Osteoblast (primary cell): ENCODE measurements at regions not wholly inside any gene's neighbourhood (a gene's known extent, or its start where the extent isn't known, plus 50 kb on each side); places are given as distances from the start of the nearest gene placed in this dataset.

Experiments
- DNase-seq: peaks from one replicate; pipeline ENCODE4 v3.0.0; 2011; ENCODE audit warnings: low spot score, mixed read lengths; ENCODE audit not compliant: insufficient read length; ENCODE audit errors: missing footprints
- H2AFZ ChIP-seq: 2 replicates; pipeline ENCODE4 v1.6.0; 2011; ENCODE audit warnings: mild to moderate bottlenecking, low read length
- H3K27ac ChIP-seq: 2 replicates; pipeline ENCODE4 v1.5.1; 2011; ENCODE audit warnings: mild to moderate bottlenecking, low read depth, low read length, moderate library complexity
- H3K27me3 ChIP-seq: 2 replicates; pipeline ENCODE4 v1.6.0; 2012; ENCODE audit warnings: mild to moderate bottlenecking, control low read depth, inconsistent platforms, low read length, moderate library complexity; ENCODE audit not compliant: insufficient read depth
- H3K36me3 ChIP-seq: 2 replicates; pipeline ENCODE4 v1.5.1; 2011; ENCODE audit warnings: mild to moderate bottlenecking, low read length, control low read depth, moderate library complexity; ENCODE audit not compliant: insufficient read depth
- H3K4me1 ChIP-seq: 2 replicates; pipeline ENCODE4 v1.5.1; 2011; ENCODE audit warnings: mild to moderate bottlenecking, low read length, control low read depth, moderate library complexity; ENCODE audit not compliant: insufficient read depth
- H3K4me2 ChIP-seq: 2 replicates; pipeline ENCODE4 v1.6.0; 2011; ENCODE audit warnings: mild to moderate bottlenecking, low read length; ENCODE audit not compliant: insufficient read depth
- H3K4me3 ChIP-seq: fragments of 200-600 bp; sonication (generic); 3 replicates; pipeline ENCODE4 v1.5.1; 2012; ENCODE audit warnings: mild to moderate bottlenecking, low read length, inconsistent platforms; ENCODE audit not compliant: insufficient read depth
- H3K79me2 ChIP-seq: 2 replicates; pipeline ENCODE4 v1.6.0; 2012; ENCODE audit warnings: mild to moderate bottlenecking, low read length, control low read depth, inconsistent platforms; ENCODE audit not compliant: insufficient read depth
- H3K9me3 ChIP-seq: 2 replicates; pipeline ENCODE4 v1.5.1; 2011; ENCODE audit warnings: low read depth, low read length, control low read depth
- H4K20me1 ChIP-seq: 2 replicates; pipeline ENCODE4 v1.6.0; 2012; ENCODE audit warnings: mild to moderate bottlenecking, low read length, control low read depth; ENCODE audit not compliant: insufficient read depth
- TF ChIP-seq, protein P1 (sequence below): IDR thresholded peaks from 2 replicates; pipeline ENCODE4 v1.5.1; 2011; ENCODE audit warnings: mild to moderate bottlenecking, low read depth, low read length, moderate library complexity; ENCODE audit errors: extremely low read depth

DNA sequence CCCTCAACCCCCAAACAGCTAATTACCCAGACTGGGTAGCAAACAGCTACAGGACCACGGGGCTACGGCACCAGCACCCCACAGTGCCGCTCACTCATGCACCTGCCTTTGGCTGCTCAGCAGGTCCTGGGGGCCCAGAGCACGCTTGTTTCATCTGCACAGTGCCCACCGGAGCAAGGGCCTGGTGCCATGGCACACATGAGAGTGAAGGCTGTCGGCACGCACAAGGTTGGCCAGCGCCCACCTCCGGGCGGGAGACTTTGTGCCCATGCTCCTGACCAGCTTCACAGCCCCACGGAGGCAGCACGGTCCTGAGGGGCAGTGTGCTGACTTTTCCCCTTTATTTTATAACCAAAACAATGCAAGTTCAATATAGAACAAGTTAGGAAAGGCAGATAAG lies 135.9 kb upstream of the NSMCE3 start:
- Histone ChIP-seq H3K27me3 (no peaks in the 10 kb centered on the region), H3K79me2 (no peaks in the 10 kb centered on the region), H3K9me3 (no peaks in the 10 kb centered on the region), H2AFZ (no peak overlapping the region), H3K4me3 (no peak overlapping the region), H3K4me2 (no peak overlapping the region), H4K20me1 (no peaks in the 10 kb centered on the region), H3K4me1 (no peaks in the 10 kb centered on the region), H3K27ac (no peak overlapping the region), H3K36me3 (no peaks in the 10 kb centered on the region)
- no peak for DNase-seq
- TF ChIP-seq, protein P1, sequence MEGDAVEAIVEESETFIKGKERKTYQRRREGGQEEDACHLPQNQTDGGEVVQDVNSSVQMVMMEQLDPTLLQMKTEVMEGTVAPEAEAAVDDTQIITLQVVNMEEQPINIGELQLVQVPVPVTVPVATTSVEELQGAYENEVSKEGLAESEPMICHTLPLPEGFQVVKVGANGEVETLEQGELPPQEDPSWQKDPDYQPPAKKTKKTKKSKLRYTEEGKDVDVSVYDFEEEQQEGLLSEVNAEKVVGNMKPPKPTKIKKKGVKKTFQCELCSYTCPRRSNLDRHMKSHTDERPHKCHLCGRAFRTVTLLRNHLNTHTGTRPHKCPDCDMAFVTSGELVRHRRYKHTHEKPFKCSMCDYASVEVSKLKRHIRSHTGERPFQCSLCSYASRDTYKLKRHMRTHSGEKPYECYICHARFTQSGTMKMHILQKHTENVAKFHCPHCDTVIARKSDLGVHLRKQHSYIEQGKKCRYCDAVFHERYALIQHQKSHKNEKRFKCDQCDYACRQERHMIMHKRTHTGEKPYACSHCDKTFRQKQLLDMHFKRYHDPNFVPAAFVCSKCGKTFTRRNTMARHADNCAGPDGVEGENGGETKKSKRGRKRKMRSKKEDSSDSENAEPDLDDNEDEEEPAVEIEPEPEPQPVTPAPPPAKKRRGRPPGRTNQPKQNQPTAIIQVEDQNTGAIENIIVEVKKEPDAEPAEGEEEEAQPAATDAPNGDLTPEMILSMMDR = no peak

DNA sequence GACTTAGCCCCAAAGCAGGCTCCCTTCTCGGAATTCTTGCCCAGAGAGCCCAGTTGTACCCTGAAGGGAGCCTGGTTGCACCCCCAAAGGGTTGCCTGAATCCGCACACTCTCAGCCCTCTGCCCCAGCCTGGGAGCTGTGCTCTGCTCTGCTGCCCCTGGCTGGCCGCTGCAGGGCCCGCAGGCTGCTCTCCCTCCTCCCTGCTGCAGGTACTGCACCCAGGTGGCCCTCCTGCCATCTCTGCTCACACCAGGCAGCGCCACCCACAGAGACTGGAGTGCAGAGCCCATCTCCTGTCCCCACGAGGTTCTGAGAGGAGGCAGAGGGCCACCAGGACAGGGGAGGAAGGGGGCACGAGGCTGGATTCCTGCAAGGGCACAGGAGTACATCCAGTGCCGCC lies 134.2 kb upstream of the NSMCE3 start:
- Histone ChIP-seq H2AFZ (no peak overlapping the region), H3K4me1 (no peaks in the 10 kb centered on the region), H3K4me3 (no peak overlapping the region), H3K27me3 (no peaks in the 10 kb centered on the region), H3K36me3 (no peaks in the 10 kb centered on the region), H3K9me3 (no peaks in the 10 kb centered on the region), H3K4me2 (no peak overlapping the region), H4K20me1 (no peaks in the 10 kb centered on the region), H3K27ac (no peak overlapping the region), H3K79me2 (no peaks in the 10 kb centered on the region)
- DNase-seq = no peak
- TF ChIP-seq, protein P1 = no peak

DNA sequence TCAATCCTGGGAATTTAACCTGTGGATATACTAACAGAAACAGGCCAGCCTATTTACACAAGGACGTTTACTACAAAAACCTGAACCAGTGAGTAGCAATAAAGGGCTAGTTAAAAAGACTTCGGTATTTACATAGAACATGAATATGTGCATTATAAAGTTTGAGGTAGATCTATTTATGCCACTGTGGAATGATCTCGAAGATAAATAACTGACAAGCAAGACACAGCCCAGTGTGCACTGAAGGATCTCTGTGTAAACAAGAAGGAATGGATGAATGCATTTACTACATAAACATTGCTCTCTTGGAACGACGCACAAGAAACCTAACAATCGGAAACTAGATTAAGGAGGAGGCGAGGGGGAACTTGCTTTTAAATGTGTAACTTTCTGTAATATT lies 132.0 kb upstream of the NSMCE3 start:
- Histone ChIP-seq H2AFZ (no peak overlapping the region), H4K20me1 (no peaks in the 10 kb centered on the region), H3K4me2 (no peak overlapping the region), H3K36me3 (no peaks in the 10 kb centered on the region), H3K27ac (no peak overlapping the region), H3K27me3 (no peaks in the 10 kb centered on the region), H3K79me2 (no peaks in the 10 kb centered on the region), H3K4me1 (no peaks in the 10 kb centered on the region), H3K9me3 (no peaks in the 10 kb centered on the region), H3K4me3 (no peak overlapping the region)
- no peak for DNase-seq
- TF ChIP-seq, protein P1 = no peak

DNA sequence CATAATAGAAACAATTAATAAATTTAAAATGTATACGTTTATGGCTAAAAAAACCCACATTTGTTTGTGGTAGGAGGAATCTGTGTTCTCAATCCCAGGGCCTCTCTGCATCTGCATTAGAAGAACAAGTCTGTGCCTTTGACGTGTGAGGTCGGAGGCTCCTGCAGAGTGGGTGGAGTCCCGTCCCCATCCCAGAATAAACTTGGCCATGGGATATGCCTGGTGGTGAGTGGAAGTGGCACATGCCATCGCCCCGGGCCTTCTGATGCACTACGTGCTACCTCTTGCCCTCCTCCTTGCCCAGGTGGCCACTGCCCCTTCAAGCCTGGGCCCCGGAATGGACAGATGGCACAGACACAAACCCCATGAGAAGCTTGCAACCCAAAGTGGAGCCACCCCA lies 131.1 kb upstream of the NSMCE3 start:
- H4K20me1 ChIP-seq = no peaks in the 10 kb centered on the region
- H3K9me3 ChIP-seq = no peaks in the 10 kb centered on the region
- no peak overlapping the region for H2AFZ ChIP-seq
- no peaks in the 10 kb centered on the region for H3K79me2 ChIP-seq
- H3K4me3 ChIP-seq = no peak overlapping the region
- no peaks in the 10 kb centered on the region for H3K4me1 ChIP-seq
- no peak for DNase-seq
- H3K27ac ChIP-seq = no peak overlapping the region
- no peaks in the 10 kb centered on the region for H3K27me3 ChIP-seq
- H3K4me2 ChIP-seq = no peak overlapping the region
- H3K36me3 ChIP-seq = no peaks in the 10 kb centered on the region
- TF ChIP-seq, protein P1 = no peak
